IPS DF 6.9 (cell line): ENCODE measurements at regions not wholly inside any gene's neighbourhood (a gene's known extent, or its start where the extent isn't known, plus 50 kb on each side); places are given as distances from the start of the nearest gene placed in this dataset.

Source experiments
- DNase-seq: peaks from one replicate; pipeline ENCODE4 v3.0.0-alpha.2; 2013; ENCODE audit warnings: low read depth, low spot score
- H3K27ac ChIP-seq: one replicate; pipeline ENCODE4 v1.5.1; 2013; ENCODE audit warnings: low read length, control low read depth
- H3K27me3 ChIP-seq: 2 replicates; pipeline ENCODE4 v1.6.1; 2013; ENCODE audit warnings: mild to moderate bottlenecking, low read length; ENCODE audit not compliant: control insufficient read depth, insufficient read depth
- H3K36me3 ChIP-seq: 2 replicates; pipeline ENCODE4 v1.6.1; 2013; ENCODE audit warnings: low read length; ENCODE audit not compliant: control insufficient read depth, insufficient read depth
- H3K4me1 ChIP-seq: 2 replicates; pipeline ENCODE4 v1.6.1; 2013; ENCODE audit warnings: low read length; ENCODE audit not compliant: control insufficient read depth, insufficient read depth
- H3K4me3 ChIP-seq: 2 replicates; pipeline ENCODE4 v1.5.1; 2013; ENCODE audit warnings: mild to moderate bottlenecking, low read length
- H3K9me3 ChIP-seq: 2 replicates; pipeline ENCODE4 v1.6.1; 2013; ENCODE audit warnings: low read length, inconsistent platforms; ENCODE audit not compliant: control insufficient read depth, insufficient read depth
- WGBS: extraction: QIAGEN DNeasy Blood & Tissue Kit; methylation state at CpG from one replicate; pipeline ENCODE4 v1.1.7; 2013; ENCODE audit warnings: mixed read lengths, missing lambda C conversion rate; ENCODE audit not compliant: insufficient read length, insufficient coverage; 5-methylcytosine and 5-hydroxymethylcytosine counted together

DNA sequence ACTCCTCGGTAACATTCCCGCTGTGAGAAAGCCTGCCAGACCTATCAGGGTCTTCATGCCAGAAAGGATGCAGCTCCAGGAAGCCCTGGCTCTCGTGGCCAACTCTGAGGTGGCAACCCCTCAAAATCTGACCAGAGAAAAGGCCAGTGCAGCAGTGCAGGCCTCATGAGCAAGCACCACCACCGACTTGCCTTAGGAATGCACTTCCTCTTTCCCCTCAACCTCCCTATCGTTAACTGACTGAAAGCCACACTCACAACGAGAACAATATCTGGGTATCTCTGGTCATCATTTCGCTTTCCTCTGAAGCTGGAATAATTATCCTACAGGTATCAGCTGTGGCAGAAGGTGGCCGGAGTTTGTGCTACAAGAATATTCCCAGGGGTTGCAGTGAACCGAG lies 101.4 kb upstream of the POU3F3 start:
- Histone ChIP-seq H3K4me3 (no peak overlapping the region), H3K27me3 (no peaks in the 10 kb centered on the region), H3K36me3 (no peaks in the 10 kb centered on the region), H3K9me3 (no peaks in the 10 kb centered on the region), H3K27ac (no peak overlapping the region), H3K4me1 (no peaks in the 10 kb centered on the region; the same call in 1 of the 2 replicates)
- no peak for DNase-seq
- no CpG with 5 or more reads among the region's 9 CpGs for WGBS

GRCh38 chr2:104755026-104755878 lies 98.7 kb upstream of the POU3F3 start:
- DNase-seq: no peak
- no peak overlapping the region for H3K4me3 ChIP-seq
- H3K36me3 ChIP-seq: no peaks in the 10 kb centered on the region
- H3K27me3 ChIP-seq: no peaks in the 10 kb centered on the region
- peaks cover 3% of the 10 kb centered on the region for H3K4me1 ChIP-seq
- H3K9me3 ChIP-seq: no peaks in the 10 kb centered on the region
- no peak overlapping the region for H3K27ac ChIP-seq
- WGBS: no CpG with 5 or more reads among the region's 26 CpGs

DNA sequence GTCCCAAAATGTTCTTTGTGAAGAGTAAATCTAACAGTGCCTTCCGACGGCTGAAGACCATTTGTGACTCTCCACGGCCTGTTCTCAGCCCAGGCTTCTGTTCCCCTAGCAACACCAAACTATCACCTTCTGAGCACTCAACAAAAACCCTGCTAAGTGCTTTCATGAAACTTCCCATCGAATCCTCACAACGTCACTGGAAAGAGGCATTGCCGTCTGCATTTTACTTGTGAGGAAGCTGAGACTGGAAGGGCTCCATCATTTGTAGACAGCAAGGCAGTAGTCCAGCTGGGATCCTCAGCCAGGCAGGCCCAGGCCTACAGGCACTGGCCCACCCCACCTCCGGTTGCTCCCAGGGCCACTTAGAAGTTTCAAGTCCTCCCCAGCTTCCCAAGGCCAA lies 97.8 kb upstream of the POU3F3 start:
- no CpG with 5 or more reads among the region's 7 CpGs for WGBS
- DNase-seq: no peak
- H3K9me3 ChIP-seq: no peaks in the 10 kb centered on the region
- no peak overlapping the region for H3K27ac ChIP-seq
- H3K27me3 ChIP-seq: no peaks in the 10 kb centered on the region
- H3K4me1 ChIP-seq: peaks cover 3% of the 10 kb centered on the region
- no peaks in the 10 kb centered on the region for H3K36me3 ChIP-seq
- no peak overlapping the region for H3K4me3 ChIP-seq

DNA sequence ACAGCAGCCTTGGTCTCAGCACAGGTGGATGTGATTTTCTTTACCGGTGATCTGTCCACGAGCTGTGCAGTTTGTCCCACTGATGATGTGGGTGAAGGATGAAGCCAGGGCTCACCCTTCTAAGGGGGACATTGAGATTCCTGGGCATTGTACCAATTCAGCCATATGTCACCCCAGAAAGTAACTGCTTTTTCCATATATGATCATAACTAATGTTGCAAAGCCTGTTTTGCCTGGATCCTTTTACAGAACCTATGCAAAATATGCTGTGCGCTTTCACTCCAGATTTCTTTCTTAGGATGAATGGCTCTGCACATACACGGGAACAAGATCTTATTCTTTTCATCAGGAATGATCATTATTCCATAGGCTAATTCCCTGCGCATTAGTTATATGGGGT lies 96.9 kb upstream of the POU3F3 start:
- Histone ChIP-seq H3K4me3 (no peak overlapping the region), H3K4me1 (peaks cover 3% of the 10 kb centered on the region), H3K36me3 (no peaks in the 10 kb centered on the region), H3K27me3 (no peaks in the 10 kb centered on the region), H3K9me3 (no peaks in the 10 kb centered on the region), H3K27ac (no peak overlapping the region)
- no CpG with 5 or more reads among the region's 5 CpGs for WGBS
- no peak for DNase-seq

- no CpG with 5 or more reads among the region's 9 CpGs for WGBS
- Histone ChIP-seq H3K27me3 (no peaks in the 10 kb centered on the region), H3K4me3 (no peak overlapping the region), H3K4me1 (peaks cover 3% of the 10 kb centered on the region), H3K9me3 (no peaks in the 10 kb centered on the region), H3K36me3 (no peaks in the 10 kb centered on the region), H3K27ac (peak overlapping the region; percentile 73)
- peak; percentile 60 for DNase-seq
Measured at GRCh38 chr2:104758199-104758620, 95.7 kb upstream of the POU3F3 start.

GRCh38 chr2:104762031-104762430 lies 91.9 kb upstream of the POU3F3 start:
- no peak overlapping the region for H3K4me3 ChIP-seq
- H3K36me3 ChIP-seq: no peaks in the 10 kb centered on the region
- H3K27me3 ChIP-seq: no peaks in the 10 kb centered on the region
- peaks cover 5% of the 10 kb centered on the region for H3K4me1 ChIP-seq
- no peak overlapping the region for H3K27ac ChIP-seq
- no peak for DNase-seq
- WGBS: no CpG with 5 or more reads among the region's 8 CpGs
- H3K9me3 ChIP-seq: no peaks in the 10 kb centered on the region

GRCh38 chr2:104766683-104767082 lies 87.2 kb upstream of the POU3F3 start:
- Histone ChIP-seq H3K27ac (no peak overlapping the region), H3K9me3 (no peaks in the 10 kb centered on the region), H3K27me3 (no peaks in the 10 kb centered on the region), H3K4me3 (no peak overlapping the region), H3K4me1 (peaks cover 2% of the 10 kb centered on the region; the same call in 1 of the 2 replicates), H3K36me3 (no peaks in the 10 kb centered on the region)
- WGBS: no CpG with 5 or more reads among the region's 10 CpGs
- DNase-seq: no peak

GRCh38 chr2:104768694-104769093 lies 85.2 kb upstream of the POU3F3 start:
- peaks cover 2% of the 10 kb centered on the region; the same call in 1 of the 2 replicates for H3K4me1 ChIP-seq
- H3K9me3 ChIP-seq: no peaks in the 10 kb centered on the region
- no peaks in the 10 kb centered on the region for H3K27me3 ChIP-seq
- no peak for DNase-seq
- no peak overlapping the region for H3K4me3 ChIP-seq
- no peak overlapping the region for H3K27ac ChIP-seq
- H3K36me3 ChIP-seq: no peaks in the 10 kb centered on the region
- WGBS: no CpG with 5 or more reads among the region's 3 CpGs

- no CpG with 5 or more reads among the region's 1 CpG for WGBS
- no peaks in the 10 kb centered on the region for H3K9me3 ChIP-seq
- H3K27me3 ChIP-seq: no peaks in the 10 kb centered on the region
- H3K4me1 ChIP-seq: peaks cover 2% of the 10 kb centered on the region; the same call in 1 of the 2 replicates
- H3K4me3 ChIP-seq: no peak overlapping the region
- no peaks in the 10 kb centered on the region for H3K36me3 ChIP-seq
- no peak overlapping the region for H3K27ac ChIP-seq
- DNase-seq: no peak
Measured at GRCh38 chr2:104769096-104769495, 84.8 kb upstream of the POU3F3 start.

DNA sequence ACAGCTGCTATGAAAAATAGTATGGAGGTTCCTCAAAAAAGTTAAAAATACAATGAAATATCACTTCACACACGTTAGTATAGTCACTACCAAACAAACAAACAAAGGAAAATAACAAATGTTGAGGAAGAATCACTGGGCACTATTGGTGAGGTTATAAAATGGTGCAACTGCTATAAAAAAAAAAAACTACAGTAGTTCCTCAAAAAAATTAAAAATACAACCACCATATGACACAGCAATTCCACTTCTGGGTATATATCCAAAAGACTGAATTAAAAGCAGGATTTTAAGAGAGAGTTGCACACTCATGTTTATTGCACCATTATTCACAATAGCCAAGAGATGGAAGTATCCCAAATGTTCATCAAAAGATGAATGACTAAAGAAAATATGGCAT lies 80.9 kb upstream of the POU3F3 start:
- WGBS: no CpG with 5 or more reads among the region's 1 CpG

DNA sequence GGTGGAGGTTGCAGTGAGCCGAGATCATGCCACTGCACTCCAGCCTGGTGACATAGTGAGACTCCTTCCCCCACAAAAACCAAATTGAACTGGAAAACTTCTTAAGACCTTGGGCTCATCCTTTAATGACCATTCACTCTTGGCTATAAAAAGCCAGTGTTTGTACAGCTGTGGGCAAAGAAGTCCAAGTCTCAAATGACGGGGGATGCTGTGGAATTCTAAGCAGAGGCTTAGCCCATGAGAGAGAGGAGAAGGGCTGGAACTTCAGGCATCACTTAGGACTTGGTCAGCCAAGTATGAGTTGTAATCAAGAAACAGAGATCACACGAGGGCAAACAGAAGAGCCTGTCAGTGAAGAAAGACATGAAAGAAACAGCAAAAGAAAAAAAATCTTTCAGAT lies 79.3 kb upstream of the POU3F3 start:
- Histone ChIP-seq H3K27me3 (no peaks in the 10 kb centered on the region), H3K4me3 (no peak overlapping the region), H3K4me1 (no peaks in the 10 kb centered on the region), H3K9me3 (no peaks in the 10 kb centered on the region), H3K27ac (no peak overlapping the region), H3K36me3 (no peaks in the 10 kb centered on the region)
- WGBS: no CpG with 5 or more reads among the region's 3 CpGs
- no peak for DNase-seq

More for the DNA sequence above, 80.9 kb upstream of the POU3F3 start:
- Histone ChIP-seq H3K9me3 (no peaks in the 10 kb centered on the region), H3K4me3 (no peak overlapping the region), H3K27ac (no peak overlapping the region), H3K4me1 (no peaks in the 10 kb centered on the region), H3K27me3 (no peaks in the 10 kb centered on the region), H3K36me3 (no peaks in the 10 kb centered on the region)
- no peak for DNase-seq
